ENCODE measurements at regions not wholly inside any gene's neighbourhood (a gene's known extent, or its start where the extent isn't known, plus 50 kb on each side); places are given as distances from the start of the nearest gene placed in this dataset.

GRCh38 chr9:90037146-90037797 lies 432.5 kb downstream of the GADD45G start:
- TF ChIP-seq EZH2 (IDR thresholded peaks at IDR 0.05; ENCODE audit: borderline replicate concordance, low read depth, low read length, poor library complexity, severe bottlenecking): no peak
- no peak for TF ChIP-seq CTCF (conservative IDR thresholded peaks at IDR 0.05; ENCODE audit: low read depth, low read length)
